ENCODE measurements at regions not wholly inside any gene's neighbourhood (a gene's known extent, or its start where the extent isn't known, plus 50 kb on each side); places are given as distances from the start of the nearest gene placed in this dataset.

DNA sequence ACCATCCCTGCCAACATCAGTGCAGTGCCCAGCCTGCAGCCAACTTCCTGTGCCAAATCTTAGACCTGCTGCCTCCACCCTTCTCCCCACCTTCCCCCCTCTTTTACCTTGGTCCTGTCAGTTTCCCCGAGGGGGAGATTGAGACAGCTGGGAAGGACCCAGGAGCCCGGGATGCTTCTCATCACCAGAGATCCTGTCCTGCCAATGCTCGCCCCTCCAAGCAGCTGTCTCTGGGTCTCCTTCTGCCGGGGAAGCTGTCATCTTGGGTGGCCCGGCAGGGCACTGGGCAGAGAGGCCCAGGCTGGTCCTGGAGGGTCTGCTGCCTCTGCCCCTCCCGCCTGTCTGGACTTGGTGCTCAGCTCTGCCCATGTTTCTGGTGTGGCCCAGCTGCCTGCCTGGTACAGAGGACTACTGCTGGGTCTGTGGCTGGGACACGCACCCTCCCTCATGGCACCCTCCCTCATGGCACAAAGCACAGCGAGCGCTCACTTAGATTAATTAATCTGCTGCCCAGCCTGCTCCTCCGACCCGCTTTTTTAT, 60.4 kb upstream of the THY1 start:
- H3K4me1 ChIP-seq (ENCODE audit: insufficient read depth, poor library complexity, severe bottlenecking) = no peaks in the 10 kb centered on the region
- no peak overlapping the region for H3K4me3 ChIP-seq (ENCODE audit: severe bottlenecking)
- no peaks in the 10 kb centered on the region for H3K27me3 ChIP-seq (ENCODE audit: insufficient read depth, poor library complexity, severe bottlenecking)
- H3K27ac ChIP-seq (ENCODE audit: poor library complexity, severe bottlenecking) = no peak overlapping the region
- no peak for ATAC-seq (ENCODE audit: low read depth)
- peak; percentile 23 for DNase-seq (ENCODE audit: low spot score)
- H3K36me3 ChIP-seq (ENCODE audit: low read depth) = no peaks in the 10 kb centered on the region
- no peaks in the 10 kb centered on the region for H3K9me3 ChIP-seq (ENCODE audit: severe bottlenecking)
- no peak for TF ChIP-seq CTCF (IDR thresholded peaks at IDR 0.05; ENCODE audit: poor library complexity, severe bottlenecking)

DNA sequence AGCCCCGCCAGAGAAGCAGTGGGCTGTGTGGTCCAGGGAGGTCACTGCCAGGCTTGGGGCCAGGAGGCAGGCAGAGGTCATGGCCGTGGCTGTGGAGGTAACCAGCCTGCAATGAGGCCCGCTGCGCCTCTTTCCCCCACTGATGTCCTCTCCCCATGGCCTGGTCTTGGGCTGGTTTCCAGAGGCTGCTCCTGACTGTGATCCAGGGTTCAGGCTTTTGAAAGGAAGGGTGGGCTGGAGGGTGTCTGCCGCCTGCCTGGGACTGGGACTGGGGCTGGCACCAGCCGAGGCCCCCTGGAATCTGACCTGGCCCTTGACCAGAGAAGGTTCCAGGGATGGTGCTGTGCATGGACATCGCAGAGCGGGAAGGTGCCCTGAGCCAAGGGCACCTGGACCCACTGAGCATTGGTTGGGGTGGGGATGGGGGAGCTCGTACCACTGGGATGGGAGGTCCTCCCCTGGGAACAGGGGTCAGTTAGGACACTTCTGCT, 59.6 kb upstream of the THY1 start:
- no peaks in the 10 kb centered on the region for H3K4me1 ChIP-seq (ENCODE audit: insufficient read depth, poor library complexity, severe bottlenecking)
- ATAC-seq (ENCODE audit: low read depth) (no peak), DNase-seq (ENCODE audit: low spot score) (peak; percentile 35)
- no peak overlapping the region for H3K27ac ChIP-seq (ENCODE audit: poor library complexity, severe bottlenecking)
- no peak for TF ChIP-seq CTCF (IDR thresholded peaks at IDR 0.05; ENCODE audit: poor library complexity, severe bottlenecking)
- no peaks in the 10 kb centered on the region for H3K36me3 ChIP-seq (ENCODE audit: low read depth)
- H3K4me3 ChIP-seq (ENCODE audit: severe bottlenecking) = no peak overlapping the region
- no peaks in the 10 kb centered on the region for H3K27me3 ChIP-seq (ENCODE audit: insufficient read depth, poor library complexity, severe bottlenecking)
- no peaks in the 10 kb centered on the region for H3K9me3 ChIP-seq (ENCODE audit: severe bottlenecking)

GRCh38 chr11:119481667-119482400, 58.9 kb upstream of the THY1 start:
- peak; percentile 34 for DNase-seq (ENCODE audit: low spot score)
- Histone ChIP-seq H3K4me3 (ENCODE audit: severe bottlenecking) (no peak overlapping the region), H3K27me3 (ENCODE audit: insufficient read depth, poor library complexity, severe bottlenecking) (no peaks in the 10 kb centered on the region), H3K9me3 (ENCODE audit: severe bottlenecking) (no peaks in the 10 kb centered on the region), H3K36me3 (ENCODE audit: low read depth) (no peaks in the 10 kb centered on the region), H3K4me1 (ENCODE audit: insufficient read depth, poor library complexity, severe bottlenecking) (no peaks in the 10 kb centered on the region), H3K27ac (ENCODE audit: poor library complexity, severe bottlenecking) (no peak overlapping the region)
- TF ChIP-seq CTCF (IDR thresholded peaks at IDR 0.05; ENCODE audit: poor library complexity, severe bottlenecking) = peak; percentile 69
- ATAC-seq (ENCODE audit: low read depth) = 0 out of 3 replicates have a peak, but pooled peaks have one; percentile 3

GRCh38 chr11:119481021-119481666, 58.2 kb upstream of the THY1 start:
- ATAC-seq (ENCODE audit: low read depth) (peak; percentile 85), DNase-seq (ENCODE audit: low spot score) (peak; percentile 65)
- Histone ChIP-seq H3K9me3 (ENCODE audit: severe bottlenecking) (no peaks in the 10 kb centered on the region), H3K36me3 (ENCODE audit: low read depth) (no peaks in the 10 kb centered on the region), H3K27me3 (ENCODE audit: insufficient read depth, poor library complexity, severe bottlenecking) (no peaks in the 10 kb centered on the region), H3K4me3 (ENCODE audit: severe bottlenecking) (no peak overlapping the region), H3K4me1 (ENCODE audit: insufficient read depth, poor library complexity, severe bottlenecking) (no peaks in the 10 kb centered on the region), H3K27ac (ENCODE audit: poor library complexity, severe bottlenecking) (no peak overlapping the region)
- TF ChIP-seq CTCF (IDR thresholded peaks at IDR 0.05; ENCODE audit: poor library complexity, severe bottlenecking) = peak; percentile 89
